HepG2 (cell line): ENCODE measurements at regions not wholly inside any gene's neighbourhood (a gene's known extent, or its start where the extent isn't known, plus 50 kb on each side); places are given as distances from the start of the nearest gene placed in this dataset.
A peak's percentile ranks its signal among the peaks of the same experiment; 100 is the strongest.

Experiments
- LCORL ChIP-seq, 2 experiments: fragments of 450-650 bp in 1 of 2; sonication (generic) in 1 of 2; formaldehyde crosslinking in 1 of 2; IDR thresholded peaks; 2 replicates each; pipeline versions ENCODE4 v1.5.0 to v1.6.1; 2017 to 2020; ENCODE audit warnings: antibody characterized with exemption in 1 of 2, missing genetic modification reagents in 1 of 2
- TF ChIP-seq, protein P1 (sequence below): sonication (generic); formaldehyde crosslinking; IDR thresholded peaks from 2 replicates; pipeline ENCODE4 v1.9.0; 2021; ENCODE audit warnings: mild to moderate bottlenecking, missing genetic modification reagents
- TF ChIP-seq, protein P2 (sequence below): sonication (generic); formaldehyde crosslinking; IDR thresholded peaks from 2 replicates; pipeline ENCODE4 v1.4.0; 2020; ENCODE audit warnings: missing genetic modification reagents
- TF ChIP-seq, protein P3 (sequence below): sonication (generic); IDR thresholded peaks from 2 replicates; pipeline ENCODE4 v1.6.1; 2016; ENCODE audit warnings: low read depth, borderline replicate concordance

DNA sequence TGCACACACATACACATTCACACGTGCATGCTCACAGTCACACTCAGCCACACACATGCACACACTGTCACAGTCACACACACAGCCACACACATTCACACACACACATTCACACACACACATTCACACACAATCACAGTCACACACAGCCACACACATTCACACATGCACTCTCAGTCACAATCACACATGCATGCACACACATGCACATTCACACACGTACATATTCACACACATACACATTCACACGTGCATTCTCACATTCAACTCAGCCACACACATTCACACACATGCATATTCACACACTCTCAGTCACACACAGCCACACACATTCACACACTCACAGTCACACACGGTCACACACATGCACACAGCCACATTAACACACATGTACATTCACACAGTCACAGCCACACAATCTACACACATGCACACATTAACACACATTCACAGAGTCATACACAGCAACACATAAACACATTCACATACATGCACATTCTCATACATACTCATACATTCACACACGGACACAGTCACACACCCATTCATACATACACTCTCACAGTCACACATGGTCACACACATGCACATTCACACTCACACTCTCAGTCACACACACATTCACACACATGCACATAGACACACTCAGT is 239.8 kb downstream of the EIPR1 start (continued):
- TF ChIP-seq, protein P1, sequence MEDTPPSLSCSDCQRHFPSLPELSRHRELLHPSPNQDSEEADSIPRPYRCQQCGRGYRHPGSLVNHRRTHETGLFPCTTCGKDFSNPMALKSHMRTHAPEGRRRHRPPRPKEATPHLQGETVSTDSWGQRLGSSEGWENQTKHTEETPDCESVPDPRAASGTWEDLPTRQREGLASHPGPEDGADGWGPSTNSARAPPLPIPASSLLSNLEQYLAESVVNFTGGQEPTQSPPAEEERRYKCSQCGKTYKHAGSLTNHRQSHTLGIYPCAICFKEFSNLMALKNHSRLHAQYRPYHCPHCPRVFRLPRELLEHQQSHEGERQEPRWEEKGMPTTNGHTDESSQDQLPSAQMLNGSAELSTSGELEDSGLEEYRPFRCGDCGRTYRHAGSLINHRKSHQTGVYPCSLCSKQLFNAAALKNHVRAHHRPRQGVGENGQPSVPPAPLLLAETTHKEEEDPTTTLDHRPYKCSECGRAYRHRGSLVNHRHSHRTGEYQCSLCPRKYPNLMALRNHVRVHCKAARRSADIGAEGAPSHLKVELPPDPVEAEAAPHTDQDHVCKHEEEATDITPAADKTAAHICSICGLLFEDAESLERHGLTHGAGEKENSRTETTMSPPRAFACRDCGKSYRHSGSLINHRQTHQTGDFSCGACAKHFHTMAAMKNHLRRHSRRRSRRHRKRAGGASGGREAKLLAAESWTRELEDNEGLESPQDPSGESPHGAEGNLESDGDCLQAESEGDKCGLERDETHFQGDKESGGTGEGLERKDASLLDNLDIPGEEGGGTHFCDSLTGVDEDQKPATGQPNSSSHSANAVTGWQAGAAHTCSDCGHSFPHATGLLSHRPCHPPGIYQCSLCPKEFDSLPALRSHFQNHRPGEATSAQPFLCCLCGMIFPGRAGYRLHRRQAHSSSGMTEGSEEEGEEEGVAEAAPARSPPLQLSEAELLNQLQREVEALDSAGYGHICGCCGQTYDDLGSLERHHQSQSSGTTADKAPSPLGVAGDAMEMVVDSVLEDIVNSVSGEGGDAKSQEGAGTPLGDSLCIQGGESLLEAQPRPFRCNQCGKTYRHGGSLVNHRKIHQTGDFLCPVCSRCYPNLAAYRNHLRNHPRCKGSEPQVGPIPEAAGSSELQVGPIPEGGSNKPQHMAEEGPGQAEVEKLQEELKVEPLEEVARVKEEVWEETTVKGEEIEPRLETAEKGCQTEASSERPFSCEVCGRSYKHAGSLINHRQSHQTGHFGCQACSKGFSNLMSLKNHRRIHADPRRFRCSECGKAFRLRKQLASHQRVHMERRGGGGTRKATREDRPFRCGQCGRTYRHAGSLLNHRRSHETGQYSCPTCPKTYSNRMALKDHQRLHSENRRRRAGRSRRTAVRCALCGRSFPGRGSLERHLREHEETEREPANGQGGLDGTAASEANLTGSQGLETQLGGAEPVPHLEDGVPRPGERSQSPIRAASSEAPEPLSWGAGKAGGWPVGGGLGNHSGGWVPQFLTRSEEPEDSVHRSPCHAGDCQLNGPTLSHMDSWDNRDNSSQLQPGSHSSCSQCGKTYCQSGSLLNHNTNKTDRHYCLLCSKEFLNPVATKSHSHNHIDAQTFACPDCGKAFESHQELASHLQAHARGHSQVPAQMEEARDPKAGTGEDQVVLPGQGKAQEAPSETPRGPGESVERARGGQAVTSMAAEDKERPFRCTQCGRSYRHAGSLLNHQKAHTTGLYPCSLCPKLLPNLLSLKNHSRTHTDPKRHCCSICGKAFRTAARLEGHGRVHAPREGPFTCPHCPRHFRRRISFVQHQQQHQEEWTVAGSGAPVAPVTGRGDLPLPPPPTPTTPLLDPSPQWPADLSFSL (CRISPR knock-in tag), result peak; percentile 72
- TF ChIP-seq LCORL (IDR thresholded peaks at IDR 0.05) (peak; percentile 24; the same call in 1 of the 2 replicates), LCORL (CRISPR knock-in tag; IDR thresholded peaks at IDR 0.05) (no peak)
- TF ChIP-seq, protein P2, sequence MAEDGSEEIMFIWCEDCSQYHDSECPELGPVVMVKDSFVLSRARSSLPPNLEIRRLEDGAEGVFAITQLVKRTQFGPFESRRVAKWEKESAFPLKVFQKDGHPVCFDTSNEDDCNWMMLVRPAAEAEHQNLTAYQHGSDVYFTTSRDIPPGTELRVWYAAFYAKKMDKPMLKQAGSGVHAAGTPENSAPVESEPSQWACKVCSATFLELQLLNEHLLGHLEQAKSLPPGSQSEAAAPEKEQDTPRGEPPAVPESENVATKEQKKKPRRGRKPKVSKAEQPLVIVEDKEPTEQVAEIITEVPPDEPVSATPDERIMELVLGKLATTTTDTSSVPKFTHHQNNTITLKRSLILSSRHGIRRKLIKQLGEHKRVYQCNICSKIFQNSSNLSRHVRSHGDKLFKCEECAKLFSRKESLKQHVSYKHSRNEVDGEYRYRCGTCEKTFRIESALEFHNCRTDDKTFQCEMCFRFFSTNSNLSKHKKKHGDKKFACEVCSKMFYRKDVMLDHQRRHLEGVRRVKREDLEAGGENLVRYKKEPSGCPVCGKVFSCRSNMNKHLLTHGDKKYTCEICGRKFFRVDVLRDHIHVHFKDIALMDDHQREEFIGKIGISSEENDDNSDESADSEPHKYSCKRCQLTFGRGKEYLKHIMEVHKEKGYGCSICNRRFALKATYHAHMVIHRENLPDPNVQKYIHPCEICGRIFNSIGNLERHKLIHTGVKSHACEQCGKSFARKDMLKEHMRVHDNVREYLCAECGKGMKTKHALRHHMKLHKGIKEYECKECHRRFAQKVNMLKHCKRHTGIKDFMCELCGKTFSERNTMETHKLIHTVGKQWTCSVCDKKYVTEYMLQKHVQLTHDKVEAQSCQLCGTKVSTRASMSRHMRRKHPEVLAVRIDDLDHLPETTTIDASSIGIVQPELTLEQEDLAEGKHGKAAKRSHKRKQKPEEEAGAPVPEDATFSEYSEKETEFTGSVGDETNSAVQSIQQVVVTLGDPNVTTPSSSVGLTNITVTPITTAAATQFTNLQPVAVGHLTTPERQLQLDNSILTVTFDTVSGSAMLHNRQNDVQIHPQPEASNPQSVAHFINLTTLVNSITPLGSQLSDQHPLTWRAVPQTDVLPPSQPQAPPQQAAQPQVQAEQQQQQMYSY (CRISPR knock-in tag), result no peak
- TF ChIP-seq, protein P3, sequence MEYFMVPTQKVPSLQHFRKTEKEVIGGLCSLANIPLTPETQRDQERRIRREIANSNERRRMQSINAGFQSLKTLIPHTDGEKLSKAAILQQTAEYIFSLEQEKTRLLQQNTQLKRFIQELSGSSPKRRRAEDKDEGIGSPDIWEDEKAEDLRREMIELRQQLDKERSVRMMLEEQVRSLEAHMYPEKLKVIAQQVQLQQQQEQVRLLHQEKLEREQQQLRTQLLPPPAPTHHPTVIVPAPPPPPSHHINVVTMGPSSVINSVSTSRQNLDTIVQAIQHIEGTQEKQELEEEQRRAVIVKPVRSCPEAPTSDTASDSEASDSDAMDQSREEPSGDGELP, result no peak
